Right lobe of liver (tissue), 6 donors: ENCODE measurements at regions not wholly inside any gene's neighbourhood (a gene's known extent, or its start where the extent isn't known, plus 50 kb on each side); places are given as distances from the start of the nearest gene placed in this dataset.
A peak's percentile ranks its signal among the peaks of the same experiment; 100 is the strongest.

Experiments
- ATAC-seq, 4 donors: fragments of 200-7000 bp; cut with Tn5 transposase; one replicate each; pipeline ENCODE4 v1.9.1; 2020; ENCODE audit warnings: mild to moderate bottlenecking in 4 of 4, moderate library complexity in 4 of 4
- DNase-seq, 3 donors: peaks; one replicate each; pipeline ENCODE4 v3.0.0-alpha.2; 2020
- H3K27ac ChIP-seq, 3 donors: fragments of 200-600 bp; one replicate each; pipeline ENCODE4 v1.8.0; 2022
- H3K27me3 ChIP-seq, 2 donors: fragments of 200-600 bp; one replicate each; pipeline ENCODE4 v1.8.0; 2022
- H3K36me3 ChIP-seq, 4 donors: fragments of 200-600 bp; sonication (generic) in 1 of 4; one replicate each; pipeline versions ENCODE4 v1.5.1 to v1.8.0; 2017 to 2022; ENCODE audit warnings: control low read depth in 1 of 4
- H3K4me1 ChIP-seq, 4 donors: fragments of 200-600 bp; sonication (generic) in 1 of 4; one replicate each; pipeline versions ENCODE4 v1.5.1 to v1.8.0; 2017 to 2022; ENCODE audit warnings: control low read depth in 1 of 4
- H3K4me3 ChIP-seq, 3 donors: fragments of 200-600 bp; one replicate each; pipeline ENCODE4 v1.8.0; 2022
- H3K9me3 ChIP-seq, 4 donors: fragments of 200-600 bp; sonication (generic) in 1 of 4; one replicate each; pipeline versions ENCODE4 v1.5.1 to v1.8.0; 2017 to 2022; ENCODE audit warnings: control low read depth in 1 of 4
- POLR2A ChIP-seq: fragments of 450-650 bp; IDR thresholded peaks from one replicate; pipeline ENCODE4 v1.6.1; 2017; ENCODE audit warnings: antibody characterized with exemption, mild to moderate bottlenecking
- WGBS: methylation state at CpG from one replicate; pipeline ENCODE4 v1.1.6; 2018; ENCODE audit warnings: low coverage, low lambda C conversion rate; ENCODE audit not compliant: insufficient coverage; ENCODE audit errors: missing lambda C conversion rate; 5-methylcytosine and 5-hydroxymethylcytosine counted together
- intact Hi-C, 2 donors: fragments of 100-400 bp; cut with DNase I; formaldehyde crosslinking; loops; one replicate each; pipeline versions ENCODE4 v1.11.2 to v1.14.1; 2022
- TF ChIP-seq, protein P1 (sequence below), 4 donors: fragments of 200-600 bp in 3 of 4; fragments of 450-650 bp in 1 of 4; IDR thresholded peaks; one replicate each; pipeline versions ENCODE4 v1.5.1 to v1.8.0; 2016 to 2022; ENCODE audit warnings: antibody characterized with exemption in 4 of 4, mild to moderate bottlenecking in 2 of 4
- donor health status: DM: no; HTN: yes; CAD: no.
- donor health status: DM: no; HTN: no; CAD: no.
- donor health status: DM: no; HTN: no; CAD: no.
- donor health status: DM: no; HTN: yes; CAD: no.
- donor health status: DM: no; HTN: yes; CAD: no.

DNA sequence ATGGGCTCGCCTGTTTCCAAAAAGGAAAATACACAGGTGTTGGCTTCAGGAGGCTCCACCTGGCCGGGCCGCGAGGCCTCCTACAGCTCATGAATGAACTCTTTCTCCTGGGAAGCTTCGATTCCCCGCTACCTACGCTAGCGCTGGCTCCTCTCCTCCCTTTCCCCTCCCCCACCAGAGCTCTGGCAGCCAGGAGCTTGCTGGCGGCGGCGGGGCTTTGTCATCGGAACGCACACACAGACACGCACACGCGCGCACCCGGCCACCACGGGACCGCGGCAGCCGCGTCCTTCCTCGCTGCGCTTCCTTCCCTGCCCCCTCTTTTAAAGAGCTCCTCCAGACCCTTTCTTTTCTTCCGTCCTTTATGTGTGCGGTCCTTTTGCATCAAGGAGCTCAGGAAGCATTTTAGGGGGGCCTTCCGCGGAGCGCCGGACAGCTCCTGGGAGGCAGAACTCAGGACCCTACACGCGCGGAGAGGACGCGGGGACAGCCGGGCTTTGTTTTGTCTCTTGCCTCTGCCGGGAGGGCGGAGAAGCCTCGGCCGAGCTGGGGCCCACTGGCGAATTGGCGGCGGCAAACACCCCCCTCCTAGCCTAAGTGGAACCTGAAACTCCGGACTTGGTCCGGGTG lies 70.2 kb upstream of the BCOR start:
- peak overlapping the region in 1 of 3 donors; percentile 5 for H3K4me3 ChIP-seq
- intact Hi-C loops = no loop called here
- ATAC-seq = no peak
- no peak overlapping the region for H3K27ac ChIP-seq
- no peaks in the 10 kb centered on the region for H3K27me3 ChIP-seq
- no peaks in the 10 kb centered on the region for H3K36me3 ChIP-seq
- no peaks in the 10 kb centered on the region for H3K9me3 ChIP-seq
- peak in 2 of 3 donors; percentile 31 to 53 for DNase-seq
- 17% methylated on average over 33 of the region's 46 CpGs for WGBS
- TF ChIP-seq, protein P1, sequence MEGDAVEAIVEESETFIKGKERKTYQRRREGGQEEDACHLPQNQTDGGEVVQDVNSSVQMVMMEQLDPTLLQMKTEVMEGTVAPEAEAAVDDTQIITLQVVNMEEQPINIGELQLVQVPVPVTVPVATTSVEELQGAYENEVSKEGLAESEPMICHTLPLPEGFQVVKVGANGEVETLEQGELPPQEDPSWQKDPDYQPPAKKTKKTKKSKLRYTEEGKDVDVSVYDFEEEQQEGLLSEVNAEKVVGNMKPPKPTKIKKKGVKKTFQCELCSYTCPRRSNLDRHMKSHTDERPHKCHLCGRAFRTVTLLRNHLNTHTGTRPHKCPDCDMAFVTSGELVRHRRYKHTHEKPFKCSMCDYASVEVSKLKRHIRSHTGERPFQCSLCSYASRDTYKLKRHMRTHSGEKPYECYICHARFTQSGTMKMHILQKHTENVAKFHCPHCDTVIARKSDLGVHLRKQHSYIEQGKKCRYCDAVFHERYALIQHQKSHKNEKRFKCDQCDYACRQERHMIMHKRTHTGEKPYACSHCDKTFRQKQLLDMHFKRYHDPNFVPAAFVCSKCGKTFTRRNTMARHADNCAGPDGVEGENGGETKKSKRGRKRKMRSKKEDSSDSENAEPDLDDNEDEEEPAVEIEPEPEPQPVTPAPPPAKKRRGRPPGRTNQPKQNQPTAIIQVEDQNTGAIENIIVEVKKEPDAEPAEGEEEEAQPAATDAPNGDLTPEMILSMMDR (IDR thresholded peaks at IDR 0.05) = no peak
- TF ChIP-seq POLR2A = no peak
- H3K4me1 ChIP-seq = peaks cover 0 to 11% (median under 1%) of the 10 kb centered on the region in 4 donors

DNA sequence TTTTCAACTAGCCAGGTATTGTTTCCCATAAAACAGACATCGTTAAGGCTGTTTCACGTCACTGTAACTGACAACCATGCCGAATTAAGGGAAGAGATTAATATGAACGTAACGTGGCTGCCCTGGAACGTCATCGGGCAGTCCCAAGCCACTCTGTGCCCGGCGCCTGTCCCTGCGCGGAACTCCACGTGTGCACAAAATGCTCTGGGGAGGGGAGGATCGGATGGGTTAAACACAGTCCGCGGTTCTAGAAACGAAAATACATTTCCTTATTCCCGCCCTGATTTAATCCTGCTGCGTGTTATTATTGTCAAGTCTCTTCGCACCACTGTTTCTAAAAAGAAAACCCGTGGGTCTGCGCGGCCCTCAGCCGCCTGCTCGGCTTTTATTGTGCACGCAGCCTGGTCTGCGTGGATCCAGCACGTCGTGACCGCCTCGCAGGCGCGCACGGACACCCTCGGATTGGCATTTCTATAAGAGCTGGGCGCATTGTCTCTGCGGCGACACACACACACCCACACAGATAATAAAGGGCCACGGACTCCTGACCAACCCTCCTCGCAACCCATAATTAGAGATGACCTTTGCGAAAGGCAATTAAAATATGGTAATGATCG lies 69.6 kb upstream of the BCOR start:
- no peaks in the 10 kb centered on the region for H3K27me3 ChIP-seq
- H3K9me3 ChIP-seq = no peaks in the 10 kb centered on the region
- TF ChIP-seq POLR2A = no peak
- TF ChIP-seq, protein P1 (IDR thresholded peaks at IDR 0.05) = no peak
- no peaks in the 10 kb centered on the region for H3K36me3 ChIP-seq
- DNase-seq (peak in 1 of 3 donors; percentile 17), ATAC-seq (no peak)
- H3K27ac ChIP-seq = no peak overlapping the region
- WGBS = 31% methylated on average over 24 of the region's 41 CpGs
- intact Hi-C loops = no loop called here
- peak overlapping the region in 1 of 3 donors; percentile 9 for H3K4me3 ChIP-seq
- peaks cover 0 to 8% (median 0%) of the 10 kb centered on the region in 4 donors for H3K4me1 ChIP-seq

DNA sequence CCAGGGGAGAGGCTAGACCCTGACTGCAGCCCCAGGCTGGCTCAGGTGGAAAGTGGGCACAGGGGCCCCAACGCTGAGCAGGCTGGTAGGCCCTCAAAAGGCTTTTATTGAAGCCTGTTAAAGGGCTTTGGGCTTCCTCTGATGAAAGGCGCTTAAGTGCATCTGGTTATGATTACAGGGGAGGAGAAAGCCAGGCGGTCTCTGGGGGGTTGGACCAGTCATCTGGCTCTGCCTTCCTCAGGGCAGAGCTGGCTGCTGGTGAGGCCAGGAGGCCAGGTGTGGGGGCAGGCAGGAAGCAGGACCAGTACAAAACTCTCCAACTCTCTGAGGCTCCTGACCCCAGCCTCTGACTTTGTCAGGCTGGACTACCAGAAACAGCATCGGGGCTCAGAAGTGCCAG lies 68.8 kb upstream of the BCOR start:
- Histone ChIP-seq H3K36me3 (no peaks in the 10 kb centered on the region), H3K4me3 (no peak overlapping the region), H3K9me3 (no peaks in the 10 kb centered on the region), H3K4me1 (peaks cover 0 to 8% (median 0%) of the 10 kb centered on the region in 4 donors), H3K27me3 (no peaks in the 10 kb centered on the region), H3K27ac (no peak overlapping the region)
- TF ChIP-seq, protein P1 (IDR thresholded peaks at IDR 0.05) = no peak
- no peak for TF ChIP-seq POLR2A
- WGBS = 34% methylated on average over 2 of the region's 4 CpGs
- DNase-seq = peak in 1 of 3 donors; percentile 12
- intact Hi-C loops = no loop called here
- no peak for ATAC-seq

DNA sequence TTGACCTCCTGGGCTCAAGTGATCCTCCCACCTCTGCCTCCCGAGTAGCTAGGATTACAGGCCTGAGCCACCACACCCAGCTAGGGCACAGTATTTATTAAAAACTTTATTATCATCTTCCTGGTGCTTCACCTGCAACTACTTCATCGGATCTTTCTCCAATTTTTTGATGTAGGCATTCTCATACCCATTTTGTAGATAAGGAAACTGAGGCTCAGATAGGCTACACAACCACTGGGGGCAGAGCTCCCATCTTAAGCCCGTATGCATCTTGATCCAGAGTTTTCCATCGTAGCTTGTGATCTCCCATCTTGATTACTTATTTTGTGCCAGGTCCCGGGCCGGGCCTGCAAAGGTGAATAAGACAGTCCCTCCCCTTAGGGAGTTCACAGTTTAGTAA lies 68.1 kb upstream of the BCOR start:
- peak in 1 of 3 donors; percentile 5 for DNase-seq
- H3K4me3 ChIP-seq = no peak overlapping the region
- WGBS = 70% methylated on average over 6 of the region's 6 CpGs
- H3K27ac ChIP-seq = no peak overlapping the region
- no peak for ATAC-seq
- no peaks in the 10 kb centered on the region for H3K27me3 ChIP-seq
- intact Hi-C loops = no loop called here
- H3K4me1 ChIP-seq = peaks cover 0 to 8% (median 0%) of the 10 kb centered on the region in 4 donors
- no peak for TF ChIP-seq POLR2A
- TF ChIP-seq, protein P1 (IDR thresholded peaks at IDR 0.05) = no peak
- no peaks in the 10 kb centered on the region for H3K9me3 ChIP-seq
- no peaks in the 10 kb centered on the region for H3K36me3 ChIP-seq
